Adipocyte (in vitro differentiated cells): ENCODE measurements at regions not wholly inside any gene's neighbourhood (a gene's known extent, or its start where the extent isn't known, plus 50 kb on each side); places are given as distances from the start of the nearest gene placed in this dataset.

ENCODE experiments used
- DNase-seq: peaks from one replicate; pipeline ENCODE4 v3.0.0-alpha.2; 2015; ENCODE audit warnings: low read depth
- H3K27me3 ChIP-seq: replicated peaks from 2 replicates; pipeline ENCODE4 v1.7.0; 2013; ENCODE audit warnings: mild to moderate bottlenecking, low read length, moderate library complexity; ENCODE audit not compliant: control insufficient read depth, insufficient read depth
- H3K36me3 ChIP-seq: 2 replicates; pipeline ENCODE4 v1.7.0; 2013; ENCODE audit warnings: low read length, mild to moderate bottlenecking, moderate library complexity; ENCODE audit not compliant: control insufficient read depth, insufficient read depth, severe bottlenecking
- H3K4me1 ChIP-seq: 2 replicates; pipeline ENCODE4 v1.7.0; 2013; ENCODE audit warnings: mild to moderate bottlenecking, low read length, moderate library complexity; ENCODE audit not compliant: control insufficient read depth, insufficient read depth
- H3K4me3 ChIP-seq: 2 replicates; pipeline ENCODE4 v1.7.0; 2013; ENCODE audit warnings: mild to moderate bottlenecking, low read length, moderate library complexity
- H3K9ac ChIP-seq: 2 replicates; pipeline ENCODE4 v1.7.0; 2013; ENCODE audit warnings: mild to moderate bottlenecking, low read length, moderate library complexity
- H3K9me3 ChIP-seq: 2 replicates; pipeline ENCODE4 v1.7.0; 2013; ENCODE audit warnings: mild to moderate bottlenecking, low read length, moderate library complexity; ENCODE audit not compliant: control insufficient read depth

DNA sequence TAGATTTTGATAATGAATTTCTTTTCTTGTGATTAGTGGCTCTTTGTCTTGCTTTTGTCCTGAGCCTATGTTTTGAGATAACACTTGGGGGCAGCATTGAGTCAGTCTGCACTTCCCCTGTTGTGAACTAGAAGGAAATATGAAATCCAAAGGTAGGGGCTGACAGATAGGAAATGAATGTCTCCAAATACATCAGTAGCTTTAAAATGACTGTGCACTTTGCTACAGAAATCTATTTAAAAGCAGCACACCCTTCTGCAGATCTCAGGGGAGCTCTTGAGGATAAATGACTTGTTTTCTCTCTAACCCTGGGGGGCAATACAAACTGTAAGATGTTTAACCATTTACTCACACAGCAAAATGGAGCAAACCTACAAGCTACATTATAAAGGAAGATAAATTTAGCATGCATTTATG, 176.0 kb upstream of the MYO3A start:
- Histone ChIP-seq H3K9me3 (no peaks in the 10 kb centered on the region), H3K9ac (no peak overlapping the region), H3K27me3 (no peaks in the 10 kb centered on the region), H3K4me1 (peaks cover 22% of the 10 kb centered on the region), H3K36me3 (no peaks in the 10 kb centered on the region), H3K4me3 (no peak overlapping the region)
- DNase-seq, result peak; percentile 2

DNA sequence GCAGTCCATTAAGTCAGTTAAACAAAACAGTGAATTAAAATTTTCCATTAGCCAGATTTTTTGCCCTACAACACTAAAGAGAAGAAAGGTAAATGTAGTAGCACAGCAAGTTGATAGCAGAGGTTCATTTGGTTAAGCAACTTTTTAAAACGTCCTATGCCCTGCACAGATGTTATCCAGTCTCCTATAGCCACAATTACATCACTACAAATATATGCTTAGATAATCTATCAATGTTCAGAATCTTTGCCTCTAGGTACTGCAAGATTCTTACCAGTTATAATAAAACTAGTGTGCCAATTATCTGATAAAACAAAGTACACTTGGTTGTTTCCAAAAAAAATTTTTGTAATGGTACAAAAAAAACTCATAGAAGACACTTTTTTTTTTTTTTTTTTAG, 175.5 kb upstream of the MYO3A start:
- no peak overlapping the region for H3K9ac ChIP-seq
- no peak overlapping the region for H3K4me3 ChIP-seq

GRCh38 chr10:25761937-25762336, 172.1 kb upstream of the MYO3A start:
- Histone ChIP-seq H3K4me1 (peaks cover 6% of the 10 kb centered on the region), H3K36me3 (no peaks in the 10 kb centered on the region), H3K4me3 (no peak overlapping the region), H3K27me3 (peaks cover 20% of the 10 kb centered on the region), H3K9me3 (no peaks in the 10 kb centered on the region), H3K9ac (no peak overlapping the region)
- no peak for DNase-seq

More for the DNA sequence above, 175.5 kb upstream of the MYO3A start:
- peaks cover 21% of the 10 kb centered on the region for H3K4me1 ChIP-seq
- no peaks in the 10 kb centered on the region for H3K27me3 ChIP-seq
- H3K36me3 ChIP-seq, result no peaks in the 10 kb centered on the region
- no peaks in the 10 kb centered on the region for H3K9me3 ChIP-seq
- no peak for DNase-seq

DNA sequence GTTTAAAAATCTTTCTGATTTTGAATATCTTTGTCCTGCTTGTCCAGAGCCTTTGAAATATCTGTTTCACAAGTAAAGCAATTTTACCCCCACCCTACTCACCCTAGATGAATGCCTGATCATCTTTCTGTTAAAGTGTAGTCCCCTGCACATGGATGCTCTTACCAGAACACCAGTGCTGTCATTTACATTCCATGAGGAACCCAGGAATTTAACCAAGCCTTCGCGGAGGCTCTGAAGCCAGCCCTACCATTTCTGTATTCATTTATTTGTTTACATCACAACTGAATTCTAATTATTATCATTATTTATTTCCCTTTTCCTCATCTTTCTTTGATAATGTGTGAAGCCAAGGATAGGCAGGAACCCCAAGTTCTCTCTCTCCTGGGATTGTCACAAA, 167.8 kb upstream of the MYO3A start:
- no peaks in the 10 kb centered on the region for H3K4me1 ChIP-seq
- no peak overlapping the region for H3K9ac ChIP-seq
- no peak for DNase-seq
- H3K27me3 ChIP-seq, result peaks cover 26% of the 10 kb centered on the region
- H3K36me3 ChIP-seq, result no peaks in the 10 kb centered on the region
- H3K9me3 ChIP-seq, result no peaks in the 10 kb centered on the region
- H3K4me3 ChIP-seq, result no peak overlapping the region

DNA sequence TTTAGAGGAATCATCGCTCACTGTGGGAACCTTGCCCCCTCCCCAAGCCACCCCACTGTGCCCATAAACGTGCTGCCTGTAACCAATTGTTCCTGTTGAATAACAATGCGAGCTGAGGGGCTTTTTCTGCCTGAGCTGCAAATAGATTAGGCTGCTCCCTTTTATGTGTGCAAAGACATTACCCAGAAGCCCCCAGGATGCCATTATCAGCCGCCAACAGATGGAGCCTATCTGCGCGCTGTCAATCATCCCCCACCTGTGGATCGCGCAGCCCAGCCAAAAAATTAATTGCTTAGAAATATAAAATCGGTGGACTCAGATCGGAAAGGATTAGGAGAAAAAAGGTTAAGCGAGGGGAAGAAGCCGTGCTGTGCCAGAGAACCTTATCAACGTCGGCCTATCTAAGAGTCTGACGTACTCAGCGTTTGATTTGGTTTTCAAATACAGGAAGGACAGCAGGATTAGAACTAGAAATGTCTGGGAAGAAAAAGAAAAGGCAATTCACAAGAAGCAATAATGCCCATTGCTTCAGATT, 167.3 kb upstream of the MYO3A start:
- H3K27me3 ChIP-seq, result peaks cover 26% of the 10 kb centered on the region
- H3K9ac ChIP-seq, result no peak overlapping the region
- H3K9me3 ChIP-seq, result no peaks in the 10 kb centered on the region
- DNase-seq, result no peak
- no peaks in the 10 kb centered on the region for H3K36me3 ChIP-seq
- no peaks in the 10 kb centered on the region for H3K4me1 ChIP-seq
- no peak overlapping the region for H3K4me3 ChIP-seq

DNA sequence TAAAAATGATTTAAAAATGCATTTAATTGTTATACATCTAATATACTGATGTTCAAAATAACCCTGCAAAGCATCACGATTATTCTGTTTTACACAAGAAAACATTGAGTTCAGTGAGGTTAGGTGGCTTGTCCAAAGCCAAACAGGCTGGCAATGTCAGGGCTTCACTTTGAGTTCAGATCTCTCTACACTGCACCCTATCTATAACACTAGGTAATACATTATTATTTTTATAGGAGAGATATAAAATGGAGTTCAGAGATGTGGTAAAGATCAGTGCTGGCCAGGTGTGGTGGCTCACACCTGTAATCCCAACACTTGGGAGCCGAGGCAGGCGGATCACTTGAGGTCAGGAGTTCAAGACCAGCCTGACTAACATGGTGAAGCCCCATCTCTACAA, 165.9 kb upstream of the MYO3A start:
- DNase-seq, result no peak
- Histone ChIP-seq H3K9me3 (no peaks in the 10 kb centered on the region), H3K4me1 (no peaks in the 10 kb centered on the region), H3K9ac (no peak overlapping the region), H3K36me3 (no peaks in the 10 kb centered on the region), H3K4me3 (no peak overlapping the region), H3K27me3 (peaks cover 26% of the 10 kb centered on the region)

DNA sequence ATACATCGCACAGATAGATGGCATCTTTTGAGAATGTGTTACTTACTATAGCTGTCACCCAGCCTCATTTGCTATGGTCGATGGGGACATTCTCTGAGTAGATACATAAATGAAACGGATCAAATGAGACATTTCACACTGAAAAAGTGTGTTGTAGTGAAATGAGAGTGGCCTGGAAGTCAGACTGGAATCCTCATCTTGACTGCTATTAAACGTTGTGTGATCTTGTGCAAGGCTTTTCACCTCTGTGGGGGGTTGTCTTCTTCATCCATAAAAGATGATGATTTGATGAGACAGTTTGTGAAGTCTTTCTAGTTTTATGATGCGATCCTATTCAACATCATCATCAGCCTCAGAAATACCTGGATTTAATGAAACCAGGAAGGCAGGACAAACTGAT, 155.4 kb upstream of the MYO3A start:
- DNase-seq, result no peak
- no peaks in the 10 kb centered on the region for H3K36me3 ChIP-seq
- H3K4me1 ChIP-seq, result no peaks in the 10 kb centered on the region
- H3K9ac ChIP-seq, result no peak overlapping the region
- H3K9me3 ChIP-seq, result peaks cover 21% of the 10 kb centered on the region
- no peak overlapping the region for H3K4me3 ChIP-seq
- H3K27me3 ChIP-seq, result peaks cover 4% of the 10 kb centered on the region

- DNase-seq, result no peak
- H3K9ac ChIP-seq, result no peak overlapping the region
- H3K27me3 ChIP-seq, result peaks cover 8% of the 10 kb centered on the region
- H3K4me1 ChIP-seq, result no peaks in the 10 kb centered on the region
- no peaks in the 10 kb centered on the region for H3K36me3 ChIP-seq
- no peak overlapping the region for H3K4me3 ChIP-seq
- no peaks in the 10 kb centered on the region for H3K9me3 ChIP-seq
Measured at GRCh38 chr10:25786161-25786560, 147.9 kb upstream of the MYO3A start.

DNA sequence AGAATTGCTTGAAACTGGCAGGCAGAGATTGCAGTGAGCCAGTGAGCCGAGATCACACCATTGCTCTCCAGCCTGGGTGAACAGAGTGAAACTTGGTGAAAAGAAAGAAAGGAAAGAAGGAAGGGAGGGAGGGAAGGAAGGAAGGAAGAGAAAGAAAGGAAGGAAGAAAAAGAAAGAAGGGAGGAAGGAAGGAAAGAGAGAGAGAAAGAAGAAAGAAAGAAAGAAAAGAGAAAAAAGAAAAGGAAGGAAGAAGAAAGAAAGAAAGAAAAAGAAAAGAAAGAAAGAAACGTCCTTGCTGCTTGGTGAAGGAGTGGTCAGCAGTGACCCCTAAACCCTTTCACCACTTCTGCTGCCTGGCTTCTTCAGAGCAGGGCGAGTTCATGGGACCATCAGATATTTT, 147.1 kb upstream of the MYO3A start:
- Histone ChIP-seq H3K9ac (no peak overlapping the region), H3K4me3 (no peak overlapping the region), H3K9me3 (no peaks in the 10 kb centered on the region), H3K27me3 (peaks cover 8% of the 10 kb centered on the region), H3K36me3 (no peaks in the 10 kb centered on the region), H3K4me1 (no peaks in the 10 kb centered on the region)
- no peak for DNase-seq

DNA sequence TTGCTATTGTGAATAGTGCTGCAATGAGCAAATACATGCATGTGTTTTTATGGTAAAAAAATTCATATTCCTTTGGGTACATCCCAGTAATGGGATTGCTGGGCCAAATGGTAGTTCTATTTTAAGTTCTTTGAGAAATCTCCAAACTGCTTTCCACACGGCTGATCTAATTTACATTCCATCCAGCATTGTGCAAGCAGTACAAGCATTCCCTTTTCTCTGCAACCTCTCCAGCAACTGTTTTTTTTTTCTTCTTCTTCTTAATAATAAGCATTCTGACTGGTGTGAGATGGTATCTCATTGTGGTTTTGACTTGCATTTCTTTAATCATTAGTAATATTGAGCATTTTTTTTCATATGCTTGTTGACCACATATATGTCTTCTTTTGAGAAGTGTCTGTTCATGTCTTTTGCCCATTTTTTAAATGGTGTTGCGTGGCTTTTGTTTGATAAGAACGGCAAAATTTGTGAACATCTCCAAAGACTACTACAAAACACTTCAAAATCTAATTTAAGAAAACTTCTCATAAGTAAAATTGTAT, 136.1 kb upstream of the MYO3A start:
- Histone ChIP-seq H3K9ac (no peak overlapping the region), H3K9me3 (no peaks in the 10 kb centered on the region), H3K4me3 (no peak overlapping the region), H3K36me3 (no peaks in the 10 kb centered on the region), H3K27me3 (no peaks in the 10 kb centered on the region), H3K4me1 (peaks cover 7% of the 10 kb centered on the region)
- no peak for DNase-seq

DNA sequence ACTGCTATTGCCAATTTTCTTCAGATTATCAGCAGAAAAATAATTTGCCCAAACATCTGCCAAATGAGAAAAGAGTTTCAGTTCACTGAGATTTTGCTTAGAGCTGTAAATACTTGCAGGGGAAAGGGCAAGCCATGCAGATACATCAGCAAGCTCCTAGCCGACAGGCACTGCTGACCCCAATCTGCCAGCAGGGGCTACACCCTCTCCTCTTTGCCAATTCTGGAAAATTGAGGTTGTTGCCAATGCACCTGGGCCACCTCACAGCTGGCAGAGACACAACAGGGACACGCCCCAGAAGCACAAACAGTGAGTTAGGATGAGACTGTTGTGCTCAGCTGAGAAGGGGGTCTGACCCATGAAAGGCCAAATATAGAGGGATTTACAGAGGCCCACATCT, 129.5 kb upstream of the MYO3A start:
- Histone ChIP-seq H3K9ac (no peak overlapping the region), H3K4me1 (no peaks in the 10 kb centered on the region), H3K9me3 (no peaks in the 10 kb centered on the region), H3K36me3 (no peaks in the 10 kb centered on the region), H3K4me3 (no peak overlapping the region), H3K27me3 (no peaks in the 10 kb centered on the region)
- no peak for DNase-seq

GRCh38 chr10:25805986-25806385, 128.0 kb upstream of the MYO3A start:
- Histone ChIP-seq H3K36me3 (no peaks in the 10 kb centered on the region), H3K27me3 (no peaks in the 10 kb centered on the region)
- DNase-seq, result no peak

More at GRCh38 chr10:25805986-25806385, 128.0 kb upstream of the MYO3A start:
- H3K4me3 ChIP-seq, result no peak overlapping the region
- H3K9me3 ChIP-seq, result no peaks in the 10 kb centered on the region
- H3K9ac ChIP-seq, result no peak overlapping the region
- H3K4me1 ChIP-seq, result no peaks in the 10 kb centered on the region
